ENCODE measurements at regions not wholly inside any gene's neighbourhood (a gene's known extent, or its start where the extent isn't known, plus 50 kb on each side); places are given as distances from the start of the nearest gene placed in this dataset.

GRCh38 chr13:77480066-77480465, 55.4 kb upstream of the SCEL start:
- no peak for DNase-seq (ENCODE audit: low spot score in 2 of 2)
- no peak for FAIRE-seq

GRCh38 chr13:77479326-77479725, 56.2 kb upstream of the SCEL start:
- no peak for FAIRE-seq
- no peak for DNase-seq (ENCODE audit: low spot score in 2 of 2)

- DNase-seq (ENCODE audit: low spot score in 2 of 2): no peak
- no peak for FAIRE-seq
Observed at GRCh38 chr13:77477299-77477848, 58.1 kb upstream of the SCEL start.

- FAIRE-seq (no peak), DNase-seq (ENCODE audit: low spot score in 2 of 2) (no peak)
Observed at GRCh38 chr13:77476456-77476855, 59.0 kb upstream of the SCEL start.

- no peak for FAIRE-seq
- DNase-seq (ENCODE audit: low spot score in 2 of 2): no peak
Observed at GRCh38 chr13:77475345-77476084, 60.0 kb upstream of the SCEL start.

- FAIRE-seq (no peak), DNase-seq (ENCODE audit: low spot score in 2 of 2) (no peak)
Observed at GRCh38 chr13:77470986-77471385, 64.5 kb upstream of the SCEL start.

GRCh38 chr13:77466753-77467422, 68.6 kb upstream of the SCEL start:
- FAIRE-seq: no peak
- DNase-seq (ENCODE audit: low spot score in 2 of 2): no peak

GRCh38 chr13:77465603-77466195, 69.8 kb upstream of the SCEL start:
- DNase-seq (ENCODE audit: low spot score in 2 of 2) (no peak), FAIRE-seq (no peak)

GRCh38 chr13:77460195-77460594, 75.3 kb upstream of the SCEL start:
- no peak for DNase-seq (ENCODE audit: low spot score in 2 of 2)
- no peak for FAIRE-seq

- FAIRE-seq (no peak), DNase-seq (ENCODE audit: low spot score in 2 of 2) (no peak)
Observed at GRCh38 chr13:77459592-77459991, 75.9 kb upstream of the SCEL start.

GRCh38 chr13:77458736-77459135, 76.8 kb upstream of the SCEL start:
- FAIRE-seq (no peak), DNase-seq (ENCODE audit: low spot score in 2 of 2) (no peak)

GRCh38 chr13:77457966-77458365, 77.5 kb upstream of the SCEL start:
- FAIRE-seq (no peak), DNase-seq (ENCODE audit: low spot score in 2 of 2) (no peak)

- no peak for FAIRE-seq
- no peak for DNase-seq (ENCODE audit: low spot score in 2 of 2)
Observed at GRCh38 chr13:77456271-77456670, 79.2 kb upstream of the SCEL start.

- no peak for DNase-seq (ENCODE audit: low spot score in 2 of 2)
- FAIRE-seq: no peak
Observed at GRCh38 chr13:77449265-77449664, 86.2 kb upstream of the SCEL start.

- no peak for DNase-seq (ENCODE audit: low spot score in 2 of 2)
Observed at GRCh38 chr13:77448689-77449088, 86.8 kb upstream of the SCEL start.

GRCh38 chr13:77443511-77443910, 92.0 kb upstream of the SCEL start:
- FAIRE-seq (no peak), DNase-seq (ENCODE audit: low spot score in 2 of 2) (no peak)

More at GRCh38 chr13:77448689-77449088, 86.8 kb upstream of the SCEL start:
- no peak for FAIRE-seq

- FAIRE-seq (no peak), DNase-seq (ENCODE audit: low spot score in 2 of 2) (no peak)
Observed at GRCh38 chr13:77437267-77437666, 98.2 kb upstream of the SCEL start.

GRCh38 chr13:77434289-77434688, 101.2 kb upstream of the SCEL start:
- no peak for DNase-seq (ENCODE audit: low spot score in 2 of 2)
- no peak for FAIRE-seq

GRCh38 chr13:77431449-77431848, 104.1 kb upstream of the SCEL start:
- no peak for FAIRE-seq
- DNase-seq (ENCODE audit: low spot score in 2 of 2): no peak

- FAIRE-seq: no peak
- DNase-seq (ENCODE audit: low spot score in 2 of 2): no peak
Observed at GRCh38 chr13:77430377-77430951, 103.6 kb upstream of the MYCBP2 start.

Data from frontal cortex (tissue), 3 donors.